ENCODE measurements at regions not wholly inside any gene's neighbourhood (a gene's known extent, or its start where the extent isn't known, plus 50 kb on each side); places are given as distances from the start of the nearest gene placed in this dataset.

DNA sequence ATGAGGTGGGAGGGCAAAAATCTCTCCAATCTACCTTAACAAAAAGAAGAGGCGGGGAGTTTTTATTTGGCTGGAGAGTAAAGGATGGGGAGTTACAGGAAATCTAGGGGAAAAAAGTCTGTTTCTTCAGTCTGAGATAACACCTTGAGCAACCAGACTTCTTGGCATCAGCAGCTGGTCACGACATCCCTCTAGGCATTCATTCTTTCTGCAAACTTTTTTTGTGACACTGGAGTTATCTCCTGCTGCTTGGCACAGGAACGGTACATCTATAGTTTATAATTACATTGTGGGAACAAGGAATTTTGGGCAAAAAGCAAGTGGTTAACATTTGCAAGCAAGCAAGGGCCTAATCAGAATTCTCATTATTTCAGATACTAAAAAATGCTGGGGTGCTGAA is 50.6 kb upstream of the IFNGR1 start:
- H3K9me3 ChIP-seq (ENCODE audit: insufficient read depth in 2 of 2, low read depth in 1 of 2, low read length in 1 of 2): no peaks in the 10 kb centered on the region
- POLR2A ChIA-PET (ENCODE audit: partially characterized antibody): no interaction called here
- H4K5ac ChIP-seq (ENCODE audit: insufficient read length, low read depth, low read length): no peak overlapping the region
- H3K14ac ChIP-seq (ENCODE audit: insufficient read length): no peak overlapping the region
- H3K56ac ChIP-seq (replicated peaks; ENCODE audit: insufficient read length, low read depth, low read length): no peak overlapping the region
- no peaks in the 10 kb centered on the region for H3K36me3 ChIP-seq (ENCODE audit: control insufficient read depth in 2 of 4, insufficient read depth in 4 of 4, low read length in 3 of 4)
- 95% methylated on average over 3 of the region's 3 CpGs; no CpG with 5 or more reads in 1 of the 2 experiments for WGBS, 2 experiments (ENCODE audit: extremely low coverage in 1 of 2, insufficient coverage in 1 of 2, insufficient read length in 1 of 2, insufficient replicate concordance in 2 of 2, low coverage in 1 of 2, low lambda C conversion rate in 2 of 2, missing lambda C conversion rate in 1 of 2)
- H3K23me2 ChIP-seq (ENCODE audit: low read depth, low read length): no peaks in the 10 kb centered on the region
- no peak overlapping the region for H2BK120ac ChIP-seq (replicated peaks; ENCODE audit: low read depth, low read length)
- H2BK15ac ChIP-seq (ENCODE audit: low read length): no peak overlapping the region
- TF ChIP-seq SUZ12 (IDR thresholded peaks at IDR 0.05; ENCODE audit: low read length): no peak
- TF ChIP-seq EZH2 (IDR thresholded peaks at IDR 0.05; ENCODE audit: low read depth, low read length, severe bottlenecking): no peak
- TF ChIP-seq SIX5 (IDR thresholded peaks at IDR 0.05; ENCODE audit: low read depth, low read length): no peak
- no peak for TF ChIP-seq BCL11A (IDR thresholded peaks at IDR 0.05; ENCODE audit: low read depth in 2 of 2, low read length in 2 of 2)
- TF ChIP-seq CBX5 (IDR thresholded peaks at IDR 0.05; ENCODE audit: low read depth, low read length): no peak
- TF ChIP-seq, protein P1, sequence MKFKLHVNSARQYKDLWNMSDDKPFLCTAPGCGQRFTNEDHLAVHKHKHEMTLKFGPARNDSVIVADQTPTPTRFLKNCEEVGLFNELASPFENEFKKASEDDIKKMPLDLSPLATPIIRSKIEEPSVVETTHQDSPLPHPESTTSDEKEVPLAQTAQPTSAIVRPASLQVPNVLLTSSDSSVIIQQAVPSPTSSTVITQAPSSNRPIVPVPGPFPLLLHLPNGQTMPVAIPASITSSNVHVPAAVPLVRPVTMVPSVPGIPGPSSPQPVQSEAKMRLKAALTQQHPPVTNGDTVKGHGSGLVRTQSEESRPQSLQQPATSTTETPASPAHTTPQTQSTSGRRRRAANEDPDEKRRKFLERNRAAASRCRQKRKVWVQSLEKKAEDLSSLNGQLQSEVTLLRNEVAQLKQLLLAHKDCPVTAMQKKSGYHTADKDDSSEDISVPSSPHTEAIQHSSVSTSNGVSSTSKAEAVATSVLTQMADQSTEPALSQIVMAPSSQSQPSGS (IDR thresholded peaks at IDR 0.05; ENCODE audit: low read length): no peak
- no peak for TF ChIP-seq CHD2 (IDR thresholded peaks at IDR 0.05; ENCODE audit: low read length)
- TF ChIP-seq ZNF274 (IDR thresholded peaks at IDR 0.05; ENCODE audit: borderline replicate concordance, extremely low read depth, low read length): no peak
- TF ChIP-seq EP300 (IDR thresholded peaks at IDR 0.05; ENCODE audit: borderline replicate concordance in 1 of 2, low read depth in 2 of 2, low read length in 2 of 2): no peak
- no peak overlapping the region for H3K18ac ChIP-seq (ENCODE audit: extremely low read depth, low read length)
- H2AFZ ChIP-seq (ENCODE audit: low read length): no peak overlapping the region
- no peak for FAIRE-seq
- H3K4me1 ChIP-seq (replicated peaks in 1 of 4; ENCODE audit: control insufficient read depth in 3 of 4, insufficient read depth in 4 of 4, low read length in 3 of 4): no peaks in the 10 kb centered on the region
- CTCF ChIA-PET (ENCODE audit: partially characterized antibody): interaction anchor here (0.6 to 3.5 kb wide), 12 partner anchors 23 to 459 kb away, joined by 3 to 29 read pairs (median 4); no protein-coding TSS in a partner anchor
- no peak overlapping the region for H3K9ac ChIP-seq (replicated peaks in 1 of 4; ENCODE audit: extremely low read depth in 1 of 4, low read depth in 3 of 4, low read length in 3 of 4)
- H3K4ac ChIP-seq (replicated peaks; ENCODE audit: insufficient read length, low read depth, low read length): no peak overlapping the region
- no peak overlapping the region for H3K4me2 ChIP-seq (ENCODE audit: insufficient read depth in 1 of 2, low read depth in 2 of 2, low read length in 2 of 2)
- H2AK5ac ChIP-seq (ENCODE audit: low read depth, low read length): no peak overlapping the region
- no peak overlapping the region for H4K91ac ChIP-seq (replicated peaks; ENCODE audit: insufficient read length, low read length)
- H2BK5ac ChIP-seq (ENCODE audit: low read depth, low read length): no peak overlapping the region
- no peak overlapping the region for H3K23ac ChIP-seq (ENCODE audit: insufficient read length)
- H2BK20ac ChIP-seq (ENCODE audit: low read length): no peak overlapping the region
- no peaks in the 10 kb centered on the region for H3K79me1 ChIP-seq (ENCODE audit: low read depth, low read length)
- H4K8ac ChIP-seq (ENCODE audit: extremely low read depth, insufficient read depth, low read length): no peak overlapping the region
- DNase-seq (ENCODE audit: low read depth in 1 of 2, low spot score in 2 of 2): no peak
- no peak overlapping the region for H3K27ac ChIP-seq (ENCODE audit: low read depth, low read length)
- H2BK12ac ChIP-seq (ENCODE audit: low read depth, low read length): no peak overlapping the region
- H3K79me2 ChIP-seq (ENCODE audit: control insufficient read depth in 1 of 2, insufficient read depth in 2 of 2, low read length in 2 of 2): no peaks in the 10 kb centered on the region
- H4K20me1 ChIP-seq (replicated peaks in 1 of 2; ENCODE audit: control insufficient read depth in 1 of 2, insufficient read depth in 2 of 2, low read length in 2 of 2): no peaks in the 10 kb centered on the region
- H3K27me3 ChIP-seq (replicated peaks in 1 of 4; ENCODE audit: control insufficient read depth in 3 of 4, extremely low read depth in 1 of 4, insufficient read depth in 3 of 4, low read length in 3 of 4): no peaks in the 10 kb centered on the region
- H3K4me3 ChIP-seq (ENCODE audit: extremely low read depth in 1 of 4, insufficient read depth in 2 of 4, low read depth in 3 of 4, low read length in 4 of 4): no peak overlapping the region

Measured in H1 (cell line).